ENCODE measurements at regions not wholly inside any gene's neighbourhood (a gene's known extent, or its start where the extent isn't known, plus 50 kb on each side); places are given as distances from the start of the nearest gene placed in this dataset.
A peak's percentile ranks its signal among the peaks of the same experiment; 100 is the strongest.

- ATAC-seq (no peak), DNase-seq (no peak)
- Mint-ChIP-seq H3K4me3 (no peak overlapping the region), H3K4me1 (no peaks in the 10 kb centered on the region), H3K27ac (no peak overlapping the region), H3K36me3 (peaks cover 4% of the 10 kb centered on the region), H3K9me3 (ENCODE audit: low read depth) (peaks cover 15% of the 10 kb centered on the region), H3K27me3 (peaks cover 47% of the 10 kb centered on the region)
- CTCF ChIA-PET: no interaction called here
Measured at GRCh38 chr7:112881-113280, 79.5 kb upstream of the FAM20C start.

GRCh38 chr7:115274-115911, 77.0 kb upstream of the FAM20C start:
- ATAC-seq: no peak
- no peak overlapping the region for H3K4me3 Mint-ChIP-seq
- no peak overlapping the region for H3K27ac Mint-ChIP-seq
- CTCF ChIA-PET: no interaction called here
- H3K4me1 Mint-ChIP-seq: no peaks in the 10 kb centered on the region
- no peak for DNase-seq
- peaks cover 15% of the 10 kb centered on the region for H3K9me3 Mint-ChIP-seq (ENCODE audit: low read depth)
- peaks cover 44% of the 10 kb centered on the region for H3K27me3 Mint-ChIP-seq
- peaks cover 4% of the 10 kb centered on the region for H3K36me3 Mint-ChIP-seq

- CTCF ChIA-PET: no interaction called here
Measured at GRCh38 chr7:116188-116981, 76.0 kb upstream of the FAM20C start.

GRCh38 chr7:117836-118614, 74.3 kb upstream of the FAM20C start:
- Mint-ChIP-seq H3K9me3 (ENCODE audit: low read depth) (peaks cover 12% of the 10 kb centered on the region), H3K4me3 (no peak overlapping the region), H3K36me3 (peaks cover under 1% of the 10 kb centered on the region), H3K4me1 (no peaks in the 10 kb centered on the region), H3K27me3 (peaks cover 25% of the 10 kb centered on the region), H3K27ac (no peak overlapping the region)
- CTCF ChIA-PET: no interaction called here
- ATAC-seq (no peak), DNase-seq (no peak)

More at GRCh38 chr7:116188-116981, 76.0 kb upstream of the FAM20C start:
- no peak overlapping the region for H3K27ac Mint-ChIP-seq
- H3K4me3 Mint-ChIP-seq: no peak overlapping the region
- H3K4me1 Mint-ChIP-seq: no peaks in the 10 kb centered on the region
- peaks cover 39% of the 10 kb centered on the region for H3K27me3 Mint-ChIP-seq
- DNase-seq (no peak), ATAC-seq (no peak)
- H3K36me3 Mint-ChIP-seq: peaks cover 4% of the 10 kb centered on the region
- peaks cover 15% of the 10 kb centered on the region for H3K9me3 Mint-ChIP-seq (ENCODE audit: low read depth)

GRCh38 chr7:118615-119391, 73.6 kb upstream of the FAM20C start:
- ATAC-seq: no peak
- peaks cover 9% of the 10 kb centered on the region for H3K9me3 Mint-ChIP-seq (ENCODE audit: low read depth)

GRCh38 chr7:119392-120163, 72.8 kb upstream of the FAM20C start:
- peaks cover 2% of the 10 kb centered on the region for H3K9me3 Mint-ChIP-seq (ENCODE audit: low read depth)
- CTCF ChIA-PET: no interaction called here
- H3K4me3 Mint-ChIP-seq: no peak overlapping the region
- ATAC-seq (no peak), DNase-seq (no peak)
- peaks cover 9% of the 10 kb centered on the region for H3K27me3 Mint-ChIP-seq
- H3K36me3 Mint-ChIP-seq: no peaks in the 10 kb centered on the region
- H3K4me1 Mint-ChIP-seq: no peaks in the 10 kb centered on the region
- H3K27ac Mint-ChIP-seq: no peak overlapping the region

More at GRCh38 chr7:118615-119391, 73.6 kb upstream of the FAM20C start:
- H3K36me3 Mint-ChIP-seq: no peaks in the 10 kb centered on the region
- CTCF ChIA-PET: no interaction called here
- H3K4me3 Mint-ChIP-seq: no peak overlapping the region
- H3K4me1 Mint-ChIP-seq: no peaks in the 10 kb centered on the region
- no peak overlapping the region for H3K27ac Mint-ChIP-seq
- DNase-seq: no peak
- peaks cover 17% of the 10 kb centered on the region for H3K27me3 Mint-ChIP-seq

- ATAC-seq (no peak), DNase-seq (no peak)
- Mint-ChIP-seq H3K27ac (no peak overlapping the region), H3K4me1 (no peaks in the 10 kb centered on the region), H3K4me3 (no peak overlapping the region), H3K9me3 (ENCODE audit: low read depth) (no peaks in the 10 kb centered on the region), H3K27me3 (peaks cover 6% of the 10 kb centered on the region), H3K36me3 (no peaks in the 10 kb centered on the region)
- CTCF ChIA-PET: no interaction called here
Measured at GRCh38 chr7:120164-120991, 72.0 kb upstream of the FAM20C start.

GRCh38 chr7:121002-121785, 71.2 kb upstream of the FAM20C start:
- DNase-seq: no peak
- peaks cover 5% of the 10 kb centered on the region for H3K27me3 Mint-ChIP-seq
- H3K27ac Mint-ChIP-seq: no peak overlapping the region
- ATAC-seq: no peak
- no peaks in the 10 kb centered on the region for H3K9me3 Mint-ChIP-seq (ENCODE audit: low read depth)
- no peak overlapping the region for H3K4me3 Mint-ChIP-seq
- CTCF ChIA-PET: no interaction called here
- no peaks in the 10 kb centered on the region for H3K4me1 Mint-ChIP-seq
- no peaks in the 10 kb centered on the region for H3K36me3 Mint-ChIP-seq

- Mint-ChIP-seq H3K36me3 (no peaks in the 10 kb centered on the region), H3K27ac (no peak overlapping the region), H3K9me3 (ENCODE audit: low read depth) (no peaks in the 10 kb centered on the region), H3K27me3 (no peaks in the 10 kb centered on the region), H3K4me1 (no peaks in the 10 kb centered on the region), H3K4me3 (no peak overlapping the region)
- no peak for DNase-seq
- CTCF ChIA-PET: no interaction called here
- no peak for ATAC-seq
Measured at GRCh38 chr7:123237-123636, 69.1 kb upstream of the FAM20C start.

GRCh38 chr7:124130-124949, 68.0 kb upstream of the FAM20C start:
- no peak for ATAC-seq
- Mint-ChIP-seq H3K27me3 (no peaks in the 10 kb centered on the region), H3K9me3 (ENCODE audit: low read depth) (no peaks in the 10 kb centered on the region), H3K4me1 (no peaks in the 10 kb centered on the region), H3K27ac (no peak overlapping the region), H3K4me3 (no peak overlapping the region), H3K36me3 (no peaks in the 10 kb centered on the region)
- CTCF ChIA-PET: no interaction called here
- DNase-seq: peak; percentile 15

- H3K4me3 Mint-ChIP-seq: no peak overlapping the region
- no peaks in the 10 kb centered on the region for H3K4me1 Mint-ChIP-seq
- DNase-seq (no peak), ATAC-seq (no peak)
- no peak overlapping the region for H3K27ac Mint-ChIP-seq
- no peaks in the 10 kb centered on the region for H3K27me3 Mint-ChIP-seq
- no peaks in the 10 kb centered on the region for H3K36me3 Mint-ChIP-seq
- no peaks in the 10 kb centered on the region for H3K9me3 Mint-ChIP-seq (ENCODE audit: low read depth)
- CTCF ChIA-PET: no interaction called here
Measured at GRCh38 chr7:125061-125475, 67.3 kb upstream of the FAM20C start.

All from activated CD8-positive, alpha-beta memory T cell treated with anti-CD3 and anti-CD28 coated beads, Interleukin-2, amount 10 ng/mL, durations not matched to agents 7 days and 5 days (primary cell).